HG03378 (cell line): ENCODE measurements at regions not wholly inside any gene's neighbourhood (a gene's known extent, or its start where the extent isn't known, plus 50 kb on each side); places are given as distances from the start of the nearest gene placed in this dataset.

ENCODE experiments used
- ATAC-seq: cut with Tn5 transposase; IDR thresholded peaks from one replicate; pipeline ENCODE4 v1.9.1; 2021; ENCODE audit warnings: mild to moderate bottlenecking, moderate library complexity; ENCODE audit not compliant: unreplicated experiment

DNA sequence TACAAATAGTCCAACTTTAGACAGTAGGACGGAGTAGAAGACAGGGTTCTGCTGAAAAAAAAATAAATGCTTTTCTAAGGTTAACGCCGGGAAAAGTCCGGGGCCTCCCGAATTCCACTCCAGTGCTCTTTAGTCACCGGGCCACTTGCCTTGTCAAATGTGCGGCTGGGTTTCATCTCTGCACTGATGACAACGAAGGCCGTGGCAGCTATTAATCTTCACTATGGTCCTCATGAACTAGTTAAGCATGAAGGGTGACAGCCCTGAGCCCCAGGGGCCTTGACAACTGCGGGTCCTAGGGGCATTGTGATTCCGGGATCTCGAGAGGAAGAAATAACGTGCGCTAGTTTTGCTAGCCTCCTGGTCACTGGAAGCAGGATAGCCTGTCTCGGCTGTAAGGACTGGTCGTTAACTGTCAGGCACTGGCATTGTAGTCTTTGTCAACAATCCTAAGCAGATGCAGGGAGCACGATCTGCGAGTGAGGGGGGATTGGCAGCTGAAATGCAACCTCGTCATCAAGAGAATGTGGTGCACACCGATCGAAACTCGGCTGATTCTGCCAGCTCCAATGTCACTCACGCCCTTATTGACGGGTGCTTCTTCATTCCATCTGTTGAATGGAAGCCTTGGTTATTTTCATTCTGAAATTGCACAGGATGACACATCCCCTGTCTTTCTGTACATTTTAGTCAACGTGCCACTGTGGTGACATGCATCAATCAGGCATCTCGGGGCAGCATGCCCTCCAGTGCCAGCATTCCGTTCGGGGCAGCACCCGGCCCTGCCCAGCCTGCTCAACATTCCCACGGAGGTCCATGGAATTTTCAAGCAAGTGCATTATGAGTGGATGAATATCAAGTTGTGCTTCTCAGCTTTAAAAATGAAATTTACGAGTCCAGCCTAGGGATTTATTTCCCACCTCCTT is 51.6 kb upstream of the MGMT start:
- no peak for ATAC-seq

DNA sequence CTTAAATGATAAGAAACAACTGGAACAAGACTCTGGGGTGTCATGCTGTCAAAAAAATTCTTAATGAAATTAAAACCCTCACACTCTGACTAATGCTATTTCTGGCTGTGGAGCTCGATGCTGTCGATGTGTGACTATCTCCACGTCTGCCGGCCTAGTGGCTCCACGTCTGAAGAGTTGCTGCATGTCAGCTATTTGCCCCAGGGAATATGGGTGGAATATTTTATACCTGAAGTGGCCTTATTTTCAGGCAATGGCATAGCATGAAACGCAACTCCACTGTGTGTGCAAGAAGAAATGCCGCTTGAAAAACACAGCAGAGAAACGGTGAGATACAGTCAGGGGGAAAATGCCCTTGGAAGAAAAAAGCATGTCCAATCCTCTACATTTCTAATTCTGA is 50.9 kb upstream of the MGMT start:
- no peak for ATAC-seq

DNA sequence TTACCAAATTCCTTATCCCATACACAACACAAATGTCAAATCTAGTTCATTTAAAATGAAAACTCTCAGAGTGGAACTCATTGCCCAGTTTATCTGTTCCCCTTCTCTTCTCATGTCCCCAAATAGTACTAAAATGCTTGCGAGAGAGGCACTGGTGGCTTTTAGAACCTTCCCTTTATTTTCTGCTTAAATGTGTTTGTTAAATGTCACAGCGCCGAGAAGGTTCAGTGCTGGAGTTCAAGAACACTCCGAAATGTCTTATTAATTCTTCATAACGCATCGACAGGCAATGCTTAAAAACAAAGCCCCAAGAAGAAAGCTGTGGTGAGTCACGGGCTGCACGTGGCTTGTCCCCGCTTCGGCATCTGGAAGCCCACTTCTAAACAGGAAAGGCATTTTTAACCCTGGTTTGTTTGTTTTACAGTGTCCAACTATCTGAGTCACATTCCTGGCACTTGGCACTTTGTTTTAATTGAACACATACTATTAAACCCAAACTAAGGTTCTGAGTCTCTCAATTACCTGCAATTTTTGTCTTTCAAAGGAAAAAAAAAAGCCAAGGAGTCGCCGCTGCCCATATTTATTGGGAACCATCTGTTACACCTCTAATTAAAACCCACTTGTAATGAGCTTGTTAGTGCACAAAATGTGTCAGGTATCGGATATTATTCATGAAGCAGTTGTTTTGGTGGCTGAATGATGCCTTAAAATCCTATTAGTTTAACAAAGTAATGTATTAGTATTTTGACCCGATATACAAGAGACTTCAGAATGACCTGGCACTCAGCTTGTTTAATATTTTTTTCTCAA is 49.9 kb upstream of the MGMT start:
- no peak for ATAC-seq
